Activated CD8-positive, alpha-beta T cell treated with anti-CD3 and anti-CD28 coated beads for 36 hours (primary cell): ENCODE measurements at regions not wholly inside any gene's neighbourhood (a gene's known extent, or its start where the extent isn't known, plus 50 kb on each side); places are given as distances from the start of the nearest gene placed in this dataset.

Experiments used
- ATAC-seq: fragments of 200-7000 bp; cut with Tn5 transposase; one replicate; pipeline ENCODE4 v1.10.0; 2021; ENCODE audit warnings: mild to moderate bottlenecking, moderate library complexity
- CTCF ChIA-PET: fragments of 350-600 bp; sonication (Branson Sonifier 250); formaldehyde crosslinking; loops from one replicate; lab custom pipeline; 2021; ENCODE audit warnings: antibody characterized with exemption; lab: Charles Lee
- POLR2A ChIA-PET: fragments of 350-600 bp; sonication (Branson Sonifier 250); formaldehyde crosslinking; loops from one replicate; lab custom pipeline; 2021; ENCODE audit warnings: antibody characterized with exemption; lab: Charles Lee
- DNase-seq: peaks from one replicate; pipeline ENCODE4 v3.0.0-alpha.2; 2020
- H3K27ac Mint-ChIP-seq: one replicate; pipeline ENCODE4 v1.8.0; 2021; ENCODE audit warnings: mild to moderate bottlenecking, mixed read lengths
- H3K27me3 Mint-ChIP-seq: one replicate; pipeline ENCODE4 v1.8.0; 2021; ENCODE audit warnings: mixed read lengths
- H3K36me3 Mint-ChIP-seq: one replicate; pipeline ENCODE4 v1.8.0; 2021; ENCODE audit warnings: low read depth, mixed read lengths
- H3K4me1 Mint-ChIP-seq: one replicate; pipeline ENCODE4 v1.8.0; 2021; ENCODE audit warnings: low read depth, mixed read lengths
- H3K4me3 Mint-ChIP-seq: one replicate; pipeline ENCODE4 v1.8.0; 2021; ENCODE audit warnings: mild to moderate bottlenecking, moderate library complexity, mixed read lengths
- H3K9me3 Mint-ChIP-seq: one replicate; pipeline ENCODE4 v1.8.0; 2021; ENCODE audit warnings: mixed read lengths
- intact Hi-C: fragments of 100-400 bp; cut with micrococcal nuclease; formaldehyde crosslinking; loops from one replicate; pipeline ENCODE4 v1.10.0; 2022
- TF ChIP-seq, protein P1 (sequence below): fragments of 200-600 bp; IDR thresholded peaks from one replicate; pipeline ENCODE4 v1.8.0; 2022; ENCODE audit warnings: antibody characterized with exemption, mild to moderate bottlenecking

DNA sequence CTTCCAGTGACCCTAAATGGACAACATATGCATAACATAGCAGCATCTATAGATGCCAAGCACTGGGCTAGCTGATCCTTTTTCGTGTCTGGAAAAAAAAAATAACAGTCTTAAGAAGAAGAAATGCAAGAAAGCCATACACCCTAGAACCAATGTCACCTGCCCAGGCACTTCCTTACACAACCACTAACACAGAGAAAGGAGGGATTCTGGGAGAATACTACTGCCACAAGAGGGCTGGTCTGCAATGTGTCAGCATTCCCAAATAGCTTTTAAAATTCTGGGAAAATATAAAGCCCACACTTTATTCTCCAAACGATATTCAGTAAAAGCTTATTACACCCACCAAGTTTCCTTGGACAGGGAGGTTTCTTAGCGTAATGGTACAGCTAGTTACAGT, 271.2 kb downstream of the TBL1XR1 start:
- ChIA-PET POLR2A (no interaction called here), CTCF (interaction anchor here (1.0 kb wide), 1 partner anchor 12 kb away, joined by 3 read pairs; no protein-coding TSS in a partner anchor)
- H3K4me1 Mint-ChIP-seq, result no peaks in the 10 kb centered on the region
- H3K27ac Mint-ChIP-seq, result no peak overlapping the region
- TF ChIP-seq, protein P1, sequence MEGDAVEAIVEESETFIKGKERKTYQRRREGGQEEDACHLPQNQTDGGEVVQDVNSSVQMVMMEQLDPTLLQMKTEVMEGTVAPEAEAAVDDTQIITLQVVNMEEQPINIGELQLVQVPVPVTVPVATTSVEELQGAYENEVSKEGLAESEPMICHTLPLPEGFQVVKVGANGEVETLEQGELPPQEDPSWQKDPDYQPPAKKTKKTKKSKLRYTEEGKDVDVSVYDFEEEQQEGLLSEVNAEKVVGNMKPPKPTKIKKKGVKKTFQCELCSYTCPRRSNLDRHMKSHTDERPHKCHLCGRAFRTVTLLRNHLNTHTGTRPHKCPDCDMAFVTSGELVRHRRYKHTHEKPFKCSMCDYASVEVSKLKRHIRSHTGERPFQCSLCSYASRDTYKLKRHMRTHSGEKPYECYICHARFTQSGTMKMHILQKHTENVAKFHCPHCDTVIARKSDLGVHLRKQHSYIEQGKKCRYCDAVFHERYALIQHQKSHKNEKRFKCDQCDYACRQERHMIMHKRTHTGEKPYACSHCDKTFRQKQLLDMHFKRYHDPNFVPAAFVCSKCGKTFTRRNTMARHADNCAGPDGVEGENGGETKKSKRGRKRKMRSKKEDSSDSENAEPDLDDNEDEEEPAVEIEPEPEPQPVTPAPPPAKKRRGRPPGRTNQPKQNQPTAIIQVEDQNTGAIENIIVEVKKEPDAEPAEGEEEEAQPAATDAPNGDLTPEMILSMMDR, result no peak
- intact Hi-C loops, result no loop called here
- H3K9me3 Mint-ChIP-seq, result no peaks in the 10 kb centered on the region
- no peak overlapping the region for H3K4me3 Mint-ChIP-seq
- H3K27me3 Mint-ChIP-seq, result peaks cover 7% of the 10 kb centered on the region
- no peaks in the 10 kb centered on the region for H3K36me3 Mint-ChIP-seq
- no peak for ATAC-seq
- DNase-seq, result no peak

DNA sequence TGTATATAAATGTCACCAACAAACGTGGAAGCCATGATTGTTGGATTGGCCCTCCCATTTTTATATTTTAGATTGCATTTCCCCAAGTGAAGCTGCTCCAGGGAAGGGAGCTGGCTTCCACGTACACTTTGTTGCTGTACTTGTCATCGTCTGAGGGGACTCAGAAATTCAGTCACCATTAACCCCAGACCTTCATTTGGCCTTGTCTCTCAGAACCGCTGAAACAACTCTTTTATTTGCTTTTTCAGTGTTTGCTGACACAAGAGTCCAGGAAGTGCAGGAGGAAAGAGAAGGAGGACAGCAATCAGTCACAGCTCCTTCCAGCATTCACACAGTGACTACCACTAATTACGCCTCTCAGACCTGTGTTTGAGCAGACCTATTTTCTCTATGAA, 276.5 kb downstream of the TBL1XR1 start:
- Mint-ChIP-seq H3K27me3 (peaks cover 3% of the 10 kb centered on the region), H3K27ac (no peak overlapping the region), H3K4me3 (no peak overlapping the region), H3K9me3 (no peaks in the 10 kb centered on the region), H3K36me3 (no peaks in the 10 kb centered on the region), H3K4me1 (no peaks in the 10 kb centered on the region)
- DNase-seq (no peak), ATAC-seq (no peak)
- ChIA-PET POLR2A (no interaction called here), CTCF (interaction anchor here (1.3 to 1.4 kb wide), 2 partner anchors 18 to 48 kb away, joined by 4 to 6 read pairs; no protein-coding TSS in a partner anchor)
- TF ChIP-seq, protein P1, result no peak
- intact Hi-C loops, result no loop called here

DNA sequence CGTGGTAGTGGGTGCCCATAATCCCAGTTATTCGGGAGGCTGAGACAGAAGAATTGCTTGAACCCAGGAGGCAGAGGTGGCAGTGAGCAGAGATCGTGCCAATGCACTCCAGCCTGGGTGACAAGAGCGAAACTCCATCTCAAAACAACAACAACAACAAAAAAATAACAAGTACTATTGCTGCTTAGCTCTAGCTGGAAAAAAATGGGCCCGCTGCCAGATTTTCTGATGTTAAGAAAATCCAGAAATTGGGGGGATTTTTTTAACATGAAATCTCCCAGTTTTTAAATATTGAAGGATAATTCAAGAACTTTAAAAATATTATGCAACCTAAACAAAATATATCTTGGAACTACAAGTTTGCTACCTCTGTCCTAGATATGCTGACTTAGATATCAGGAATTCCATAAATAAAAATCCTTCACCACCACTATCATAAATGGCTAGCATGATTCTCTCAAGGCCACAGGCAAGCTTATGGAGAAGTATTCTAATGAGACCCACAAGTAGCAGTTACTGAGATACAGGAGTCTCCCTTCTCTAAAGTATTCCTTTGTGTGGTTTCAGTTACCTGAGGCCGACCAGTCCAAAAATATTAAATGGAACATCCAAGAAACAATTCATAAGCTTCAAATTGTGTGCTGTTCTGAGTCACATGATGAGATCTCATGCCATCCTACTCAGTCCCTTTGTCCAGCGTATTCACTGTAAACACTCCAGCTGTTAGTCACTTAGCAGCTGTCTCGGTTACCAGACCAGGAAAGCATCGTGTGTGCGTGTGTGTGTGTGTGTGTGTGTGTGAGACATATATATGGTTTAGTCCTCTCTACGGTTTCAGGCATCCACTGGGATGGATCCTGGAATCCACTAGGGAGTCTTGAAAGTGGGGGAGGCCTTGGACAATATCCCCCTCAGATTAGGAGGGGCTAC, 277.2 kb downstream of the TBL1XR1 start:
- Mint-ChIP-seq H3K4me1 (no peaks in the 10 kb centered on the region), H3K9me3 (no peaks in the 10 kb centered on the region), H3K4me3 (no peak overlapping the region), H3K27ac (no peak overlapping the region), H3K36me3 (no peaks in the 10 kb centered on the region), H3K27me3 (peaks cover 3% of the 10 kb centered on the region)
- DNase-seq, result no peak
- ATAC-seq, result no peak
- TF ChIP-seq, protein P1, result no peak
- ChIA-PET POLR2A (no interaction called here), CTCF (interaction anchor here (1.3 to 1.4 kb wide), 2 partner anchors 19 to 48 kb away, joined by 4 to 6 read pairs; no protein-coding TSS in a partner anchor)
- intact Hi-C loops, result no loop called here

DNA sequence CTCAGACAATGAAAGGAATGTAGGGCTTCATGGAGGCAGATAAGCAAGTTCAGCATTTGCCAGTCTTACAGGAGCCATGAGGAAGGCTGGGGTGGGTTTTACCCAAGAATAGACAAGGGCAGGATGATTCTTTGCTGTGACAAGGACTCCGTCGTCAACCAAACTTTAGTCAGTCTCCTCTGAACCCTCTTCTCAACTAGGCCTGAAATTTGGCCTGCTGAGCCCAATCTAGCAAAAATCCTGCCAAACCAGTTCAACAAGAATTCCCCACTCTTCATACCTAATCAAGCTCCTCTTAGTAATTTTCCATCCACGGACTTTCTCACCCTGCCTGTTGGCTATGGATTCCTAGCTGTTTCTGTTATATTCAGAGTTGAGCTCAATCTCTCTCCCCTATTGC, 280.5 kb downstream of the TBL1XR1 start:
- intact Hi-C loops, result no loop called here
- no peaks in the 10 kb centered on the region for H3K36me3 Mint-ChIP-seq
- no peak overlapping the region for H3K27ac Mint-ChIP-seq
- no peak for ATAC-seq
- no peaks in the 10 kb centered on the region for H3K27me3 Mint-ChIP-seq
- no peaks in the 10 kb centered on the region for H3K9me3 Mint-ChIP-seq
- ChIA-PET CTCF (no interaction called here), POLR2A (no interaction called here)
- H3K4me3 Mint-ChIP-seq, result no peak overlapping the region
- H3K4me1 Mint-ChIP-seq, result no peaks in the 10 kb centered on the region
- TF ChIP-seq, protein P1, result no peak
- no peak for DNase-seq

DNA sequence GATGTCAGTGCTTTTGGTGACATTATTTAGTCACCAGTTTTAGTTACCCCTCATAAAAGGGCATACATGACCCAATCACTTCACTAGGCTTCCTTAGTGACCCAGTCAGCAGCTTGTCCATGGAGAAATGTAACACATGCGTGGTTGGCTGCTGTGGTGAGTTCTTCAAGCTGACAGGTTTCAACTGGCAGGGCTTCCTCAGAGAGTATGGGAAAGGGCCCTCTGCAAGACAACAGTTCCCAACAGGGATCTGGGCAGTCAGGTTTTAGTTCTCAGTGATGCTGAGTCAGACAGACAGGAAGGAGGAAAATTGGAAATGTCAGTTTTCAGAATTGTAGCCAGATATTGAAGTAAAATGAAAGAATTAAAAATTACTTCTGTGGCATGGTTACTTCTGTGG, 282.5 kb downstream of the TBL1XR1 start:
- intact Hi-C loops, result no loop called here
- no peak for ATAC-seq
- no peak for DNase-seq
- ChIA-PET POLR2A (no interaction called here), CTCF (no interaction called here)
- H3K27ac Mint-ChIP-seq, result no peak overlapping the region
- no peaks in the 10 kb centered on the region for H3K4me1 Mint-ChIP-seq
- H3K27me3 Mint-ChIP-seq, result no peaks in the 10 kb centered on the region
- H3K9me3 Mint-ChIP-seq, result no peaks in the 10 kb centered on the region
- H3K4me3 Mint-ChIP-seq, result no peak overlapping the region
- TF ChIP-seq, protein P1, result no peak
- H3K36me3 Mint-ChIP-seq, result no peaks in the 10 kb centered on the region
